GM19351 (cell line): ENCODE measurements at regions not wholly inside any gene's neighbourhood (a gene's known extent, or its start where the extent isn't known, plus 50 kb on each side); places are given as distances from the start of the nearest gene placed in this dataset.

Source experiments
- ATAC-seq: cut with Tn5 transposase; IDR thresholded peaks from one replicate; pipeline ENCODE4 v1.9.1; 2021; ENCODE audit warnings: mild to moderate bottlenecking, moderate library complexity; ENCODE audit not compliant: unreplicated experiment

GRCh38 chr5:101937041-101937440 lies 359.0 kb downstream of the SLCO4C1 start:
- ATAC-seq = no peak

GRCh38 chr5:101935086-101935485 lies 361.0 kb downstream of the SLCO4C1 start:
- no peak for ATAC-seq

- no peak for ATAC-seq
Measured at GRCh38 chr5:101932599-101932998, 363.5 kb downstream of the SLCO4C1 start.

GRCh38 chr5:101929628-101930027 lies 366.5 kb downstream of the SLCO4C1 start:
- ATAC-seq = no peak

GRCh38 chr5:101917166-101917565 lies 378.9 kb downstream of the SLCO4C1 start:
- no peak for ATAC-seq

- ATAC-seq = no peak
Measured at GRCh38 chr5:101915554-101915953, 380.5 kb downstream of the SLCO4C1 start.

GRCh38 chr5:101904736-101905135 lies 391.3 kb downstream of the SLCO4C1 start:
- no peak for ATAC-seq

GRCh38 chr5:101897914-101898313 lies 398.2 kb downstream of the SLCO4C1 start:
- ATAC-seq = peak; percentile 70

GRCh38 chr5:101894985-101895384 lies 401.1 kb downstream of the SLCO4C1 start:
- no peak for ATAC-seq

GRCh38 chr5:101878190-101878589 lies 417.9 kb downstream of the SLCO4C1 start:
- ATAC-seq = no peak

- no peak for ATAC-seq
Measured at GRCh38 chr5:101877451-101877850, 418.6 kb downstream of the SLCO4C1 start.

- no peak for ATAC-seq
Measured at GRCh38 chr5:101866473-101866872, 429.6 kb downstream of the SLCO4C1 start.

GRCh38 chr5:101860563-101860962 lies 435.5 kb downstream of the SLCO4C1 start:
- no peak for ATAC-seq

- no peak for ATAC-seq
Measured at GRCh38 chr5:101860145-101860544, 435.9 kb downstream of the SLCO4C1 start.

GRCh38 chr5:101846496-101846895 lies 449.6 kb downstream of the SLCO4C1 start:
- no peak for ATAC-seq

GRCh38 chr5:101843055-101843454 lies 453.0 kb downstream of the SLCO4C1 start:
- no peak for ATAC-seq

- no peak for ATAC-seq
Measured at GRCh38 chr5:101838435-101838834, 457.6 kb downstream of the SLCO4C1 start.

- no peak for ATAC-seq
Measured at GRCh38 chr5:101829255-101829654, 466.8 kb downstream of the SLCO4C1 start.

GRCh38 chr5:101811466-101811865 lies 484.6 kb downstream of the SLCO4C1 start:
- no peak for ATAC-seq

GRCh38 chr5:101806410-101806809 lies 489.7 kb downstream of the SLCO4C1 start:
- no peak for ATAC-seq

- no peak for ATAC-seq
Measured at GRCh38 chr5:101796427-101796826, 499.7 kb downstream of the SLCO4C1 start.

GRCh38 chr5:101788797-101789196 lies 507.3 kb downstream of the SLCO4C1 start:
- ATAC-seq = no peak

- ATAC-seq = no peak
Measured at GRCh38 chr5:101785090-101785489, 511.0 kb downstream of the SLCO4C1 start.
